Umbilical cord (tissue), 1 donor: ENCODE measurements at regions not wholly inside any gene's neighbourhood (a gene's known extent, or its start where the extent isn't known, plus 50 kb on each side); places are given as distances from the start of the nearest gene placed in this dataset.
A peak's percentile ranks its signal among the peaks of the same experiment; 100 is the strongest.

Experiments
- DNase-seq: peaks from one replicate; pipeline ENCODE4 v3.0.0-alpha.2; 2015; ENCODE audit warnings: low spot score

GRCh38 chr2:160871953-160872352, 288.3 kb upstream of the TANK start:
- no peak for DNase-seq

GRCh38 chr2:160876029-160876428, 284.2 kb upstream of the TANK start:
- no peak for DNase-seq

- DNase-seq: no peak
Observed at GRCh38 chr2:160876765-160877164, 283.5 kb upstream of the TANK start.

- peak; percentile 74 for DNase-seq
Observed at GRCh38 chr2:160878618-160879017, 281.6 kb upstream of the TANK start.

- no peak for DNase-seq
Observed at GRCh38 chr2:160882906-160883305, 277.3 kb upstream of the TANK start.

GRCh38 chr2:160884056-160884455, 276.2 kb upstream of the TANK start:
- DNase-seq: no peak

GRCh38 chr2:160889439-160890170, 270.6 kb upstream of the TANK start:
- no peak for DNase-seq

- DNase-seq: no peak
Observed at GRCh38 chr2:160890667-160891352, 269.4 kb upstream of the TANK start.

- no peak for DNase-seq
Observed at GRCh38 chr2:160891353-160891740, 268.9 kb upstream of the TANK start.

GRCh38 chr2:160892204-160892603, 268.0 kb upstream of the TANK start:
- no peak for DNase-seq

- DNase-seq: no peak
Observed at GRCh38 chr2:160893581-160893980, 266.6 kb upstream of the TANK start.

- DNase-seq: peak; percentile 20
Observed at GRCh38 chr2:160898581-160899307, 261.5 kb upstream of the TANK start.

GRCh38 chr2:160901613-160902012, 258.6 kb upstream of the TANK start:
- peak; percentile 50 for DNase-seq

- DNase-seq: no peak
Observed at GRCh38 chr2:160905862-160906261, 254.4 kb upstream of the TANK start.

GRCh38 chr2:160906878-160907277, 253.3 kb upstream of the TANK start:
- no peak for DNase-seq

- no peak for DNase-seq
Observed at GRCh38 chr2:160907738-160908137, 252.5 kb upstream of the TANK start.

GRCh38 chr2:160908157-160908556, 252.1 kb upstream of the TANK start:
- peak; percentile 65 for DNase-seq

GRCh38 chr2:160909781-160910242, 250.4 kb upstream of the TANK start:
- no peak for DNase-seq

GRCh38 chr2:160910681-160911080, 249.5 kb upstream of the TANK start:
- peak; percentile 43 for DNase-seq

- DNase-seq: no peak
Observed at GRCh38 chr2:160911258-160911657, 249.0 kb upstream of the TANK start.

GRCh38 chr2:160912276-160912675, 248.0 kb upstream of the TANK start:
- no peak for DNase-seq

- no peak for DNase-seq
Observed at GRCh38 chr2:160913323-160913722, 246.9 kb upstream of the TANK start.

GRCh38 chr2:160914217-160914616, 246.0 kb upstream of the TANK start:
- no peak for DNase-seq
